HCT116 (cell line): ENCODE measurements at regions not wholly inside any gene's neighbourhood (a gene's known extent, or its start where the extent isn't known, plus 50 kb on each side); places are given as distances from the start of the nearest gene placed in this dataset.

Experiments
- ATAC-seq: fragments of 200-7000 bp; cut with Tn5 transposase; 2 replicates; pipeline ENCODE4 v1.9.1; 2020; ENCODE audit warnings: mild to moderate bottlenecking, moderate library complexity
- BruUV-seq: library from RNA; stranded (reverse); fragments of 400-500 nt; replicated peaks from 2 replicates; lab custom pipeline; 2021; lab: Mats Ljungman, UMichigan
- CTCF ChIA-PET: fragments of 300-600 bp; sonication (Branson Sonifier 250); formaldehyde crosslinking; loops from one replicate; lab custom pipeline; 2021; ENCODE audit warnings: antibody characterized with exemption; lab: Charles Lee
- POLR2A ChIA-PET: fragments of 300-600, 350-600 bp; sonication (Branson Sonifier 250); formaldehyde crosslinking; loops from one replicate; lab custom pipeline; 2021; ENCODE audit warnings: antibody characterized with exemption; lab: Charles Lee
- RAD21 ChIA-PET, 2 experiments: fragments of 300-600 bp; sonication (Branson Sonifier 250); formaldehyde crosslinking; loops; one replicate each; lab custom pipeline; 2023; ENCODE audit warnings: low total read pairs in 2 of 2; ENCODE audit not compliant: uncharacterized antibody in 2 of 2, unreplicated experiment in 2 of 2, low non-redundant PET in 1 of 2; lab: Charles Lee
- DNase-seq: peaks from one replicate; pipeline ENCODE4 v3.0.0-alpha.2; 2010; ENCODE audit warnings: low read depth, low spot score
- H2AFZ ChIP-seq: fragments of 200-600 bp; shearing (Covaris generic), sonication (generic); 2 replicates; pipeline ENCODE4 v1.6.1; 2017; ENCODE audit warnings: low read depth, mixed run types, mixed read lengths, antibody characterized with exemption, low read length; ENCODE audit not compliant: poor library complexity, severe bottlenecking
- H3K27ac ChIP-seq: 2 replicates; pipeline ENCODE4 v1.5.1; 2012; ENCODE audit warnings: low read depth, low read length
- H3K27me3 ChIP-seq: fragments of 200-600 bp; sonication (generic); 2 replicates; pipeline ENCODE4 v1.6.1; 2016; ENCODE audit warnings: mixed run types, low read length, mixed read lengths; ENCODE audit not compliant: insufficient read depth
- H3K36me3 ChIP-seq, 2 experiments: fragments of 200-500 bp in 1 of 2; fragments of 200-600 bp in 1 of 2; sonication (Bioruptor generic) in 1 of 2; sonication (generic) in 1 of 2; 2 replicates each; pipeline versions ENCODE4 v1.5.1 to v1.6.1; 2014 to 2016; ENCODE audit warnings: low read length in 2 of 2, inconsistent platforms in 1 of 2, mixed read lengths in 1 of 2, mixed run types in 1 of 2; ENCODE audit not compliant: insufficient read depth in 2 of 2, control insufficient read depth in 1 of 2
- H3K4me1 ChIP-seq, 2 experiments: fragments of 200-600 bp in 1 of 2; sonication (generic) in 1 of 2; 2 replicates each; pipeline versions ENCODE4 v1.5.1 to v1.6.1; 2012 to 2017; ENCODE audit warnings: low read length in 2 of 2, inconsistent platforms in 1 of 2, mild to moderate bottlenecking in 1 of 2, mixed read lengths in 1 of 2, mixed run types in 1 of 2, moderate library complexity in 1 of 2; ENCODE audit not compliant: insufficient read depth in 2 of 2, control insufficient read depth in 1 of 2
- H3K4me2 ChIP-seq: fragments of 200-600 bp; sonication (generic); 2 replicates; pipeline ENCODE4 v1.6.1; 2017; ENCODE audit warnings: mixed run types, low read length, mixed read lengths
- H3K4me3 ChIP-seq, 2 experiments: fragments of 200-600 bp in 1 of 2; sonication (generic) in 1 of 2; replicated peaks in 1 of 2; 2 replicates each; pipeline ENCODE4 v1.5.1; 2011 to 2016; ENCODE audit warnings: low read length in 2 of 2, control low read depth in 1 of 2, low read depth in 1 of 2, mild to moderate bottlenecking in 1 of 2, mixed read lengths in 1 of 2, mixed run types in 1 of 2
- H3K79me2 ChIP-seq: fragments of 200-600 bp; sonication (generic); 2 replicates; pipeline ENCODE4 v1.6.1; 2017; ENCODE audit warnings: mild to moderate bottlenecking, mixed run types, low read length, moderate library complexity, mixed read lengths; ENCODE audit not compliant: insufficient read depth
- H3K9ac ChIP-seq: fragments of 200-600 bp; sonication (generic); 2 replicates; pipeline ENCODE4 v1.6.1; 2016; ENCODE audit warnings: low read length, mixed read lengths
- H3K9me2 ChIP-seq: fragments of 200-600 bp; sonication (generic), shearing (Covaris generic); 2 replicates; pipeline ENCODE4 v1.6.1; 2017; ENCODE audit warnings: mixed run types, mild to moderate bottlenecking, moderate library complexity; ENCODE audit not compliant: insufficient read depth
- H3K9me3 ChIP-seq, 2 experiments: fragments of 200-500 bp in 1 of 2; fragments of 200-600 bp in 1 of 2; sonication (Bioruptor generic) in 1 of 2; sonication (generic) in 1 of 2; 2 replicates each; pipeline ENCODE4 v1.6.1; 2014 to 2017; ENCODE audit warnings: low read length in 2 of 2, mixed read lengths in 2 of 2, inconsistent platforms in 1 of 2, low read depth in 1 of 2, mild to moderate bottlenecking in 1 of 2, mixed run types in 1 of 2, moderate library complexity in 1 of 2; ENCODE audit not compliant: control insufficient read depth in 1 of 2, insufficient read depth in 1 of 2
- H4K20me1 ChIP-seq: fragments of 200-600 bp; sonication (generic), shearing (Covaris generic); 2 replicates; pipeline ENCODE4 v1.6.1; 2017; ENCODE audit warnings: mixed run types, mild to moderate bottlenecking, moderate library complexity; ENCODE audit not compliant: insufficient read depth
- CEBPB ChIP-seq: IDR thresholded peaks from 2 replicates; pipeline ENCODE4 v1.6.1; 2012; ENCODE audit warnings: low read depth
- EGR1 ChIP-seq: IDR thresholded peaks from 2 replicates; pipeline ENCODE4 v1.6.1; 2012; ENCODE audit warnings: low read depth
- EZH2 ChIP-seq: fragments of 200-600 bp; sonication (generic); IDR thresholded peaks from 2 replicates; pipeline ENCODE4 v1.6.1; 2017; ENCODE audit warnings: antibody characterized with exemption, mixed run types
- FOSL1 ChIP-seq: IDR thresholded peaks from 2 replicates; pipeline ENCODE4 v1.6.1; 2012; ENCODE audit warnings: low read depth
- JUND ChIP-seq: IDR thresholded peaks from 2 replicates; pipeline ENCODE4 v1.6.1; 2012
- SRF ChIP-seq: IDR thresholded peaks from 2 replicates; pipeline ENCODE4 v1.6.1; 2012; ENCODE audit warnings: low read depth
- YY1 ChIP-seq: IDR thresholded peaks from 2 replicates; pipeline ENCODE4 v1.6.1; 2011; ENCODE audit warnings: low read length, low read depth, moderate library complexity, mild to moderate bottlenecking; ENCODE audit not compliant: insufficient replicate concordance; ENCODE audit errors: extremely low read depth
- ZNF274 ChIP-seq: fragments of 200-500 bp; sonication (Bioruptor generic); IDR thresholded peaks from 2 replicates; pipeline ENCODE4 v1.6.1; 2014; ENCODE audit warnings: mild to moderate bottlenecking, low read depth, low read length, inconsistent platforms
- intact Hi-C: fragments of 100-400 bp; cut with micrococcal nuclease; formaldehyde crosslinking; loops from 2 replicates; pipeline ENCODE4 v1.10.0; 2022
- TF ChIP-seq, protein P1 (sequence below): IDR thresholded peaks from 2 replicates; pipeline ENCODE4 v1.6.1; 2012; ENCODE audit warnings: low read depth
- TF ChIP-seq, protein P2 (sequence below): IDR thresholded peaks from 2 replicates; pipeline ENCODE4 v1.6.1; 2011; ENCODE audit warnings: mild to moderate bottlenecking, low read length, moderate library complexity; ENCODE audit not compliant: insufficient replicate concordance; ENCODE audit errors: extremely low read depth

DNA sequence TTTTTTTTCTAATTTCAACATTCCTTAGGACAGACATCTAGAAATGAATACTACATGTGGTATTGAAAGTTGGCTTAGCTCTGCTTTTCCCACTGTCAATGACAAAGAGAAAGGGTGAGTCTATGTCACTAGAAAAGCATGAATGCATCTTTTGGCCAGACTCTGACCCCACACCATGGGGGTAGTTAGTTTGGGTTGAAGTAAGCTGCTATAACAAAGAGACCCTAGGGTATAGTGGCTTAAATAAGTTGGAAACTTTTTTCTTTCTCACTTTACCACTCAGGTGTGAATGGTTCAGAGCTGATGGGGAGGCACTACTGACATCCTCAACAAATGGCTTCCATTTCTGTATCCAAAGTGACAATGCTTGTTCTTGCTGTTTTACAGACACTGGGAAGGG, 161.5 kb downstream of the DLEU7 start:
- no peaks in the 10 kb centered on the region for H3K79me2 ChIP-seq
- ChIA-PET RAD21 (no interaction called here), POLR2A (no interaction called here), CTCF (no interaction called here)
- peaks cover 0 to 19% of the 10 kb centered on the region in 2 experiments; a peak in 1 of 4 replicates for H3K4me1 ChIP-seq
- no peak overlapping the region for H3K9ac ChIP-seq
- H3K27me3 ChIP-seq, result no peaks in the 10 kb centered on the region
- no peaks in the 10 kb centered on the region for H3K9me2 ChIP-seq
- H3K4me3 ChIP-seq, result no peak overlapping the region
- H2AFZ ChIP-seq, result no peak overlapping the region
- DNase-seq (no peak), ATAC-seq (no peak)
- no peaks in the 10 kb centered on the region for H4K20me1 ChIP-seq
- H3K4me2 ChIP-seq, result no peak overlapping the region
- intact Hi-C loops, result no loop called here
- TF ChIP-seq, protein P1, sequence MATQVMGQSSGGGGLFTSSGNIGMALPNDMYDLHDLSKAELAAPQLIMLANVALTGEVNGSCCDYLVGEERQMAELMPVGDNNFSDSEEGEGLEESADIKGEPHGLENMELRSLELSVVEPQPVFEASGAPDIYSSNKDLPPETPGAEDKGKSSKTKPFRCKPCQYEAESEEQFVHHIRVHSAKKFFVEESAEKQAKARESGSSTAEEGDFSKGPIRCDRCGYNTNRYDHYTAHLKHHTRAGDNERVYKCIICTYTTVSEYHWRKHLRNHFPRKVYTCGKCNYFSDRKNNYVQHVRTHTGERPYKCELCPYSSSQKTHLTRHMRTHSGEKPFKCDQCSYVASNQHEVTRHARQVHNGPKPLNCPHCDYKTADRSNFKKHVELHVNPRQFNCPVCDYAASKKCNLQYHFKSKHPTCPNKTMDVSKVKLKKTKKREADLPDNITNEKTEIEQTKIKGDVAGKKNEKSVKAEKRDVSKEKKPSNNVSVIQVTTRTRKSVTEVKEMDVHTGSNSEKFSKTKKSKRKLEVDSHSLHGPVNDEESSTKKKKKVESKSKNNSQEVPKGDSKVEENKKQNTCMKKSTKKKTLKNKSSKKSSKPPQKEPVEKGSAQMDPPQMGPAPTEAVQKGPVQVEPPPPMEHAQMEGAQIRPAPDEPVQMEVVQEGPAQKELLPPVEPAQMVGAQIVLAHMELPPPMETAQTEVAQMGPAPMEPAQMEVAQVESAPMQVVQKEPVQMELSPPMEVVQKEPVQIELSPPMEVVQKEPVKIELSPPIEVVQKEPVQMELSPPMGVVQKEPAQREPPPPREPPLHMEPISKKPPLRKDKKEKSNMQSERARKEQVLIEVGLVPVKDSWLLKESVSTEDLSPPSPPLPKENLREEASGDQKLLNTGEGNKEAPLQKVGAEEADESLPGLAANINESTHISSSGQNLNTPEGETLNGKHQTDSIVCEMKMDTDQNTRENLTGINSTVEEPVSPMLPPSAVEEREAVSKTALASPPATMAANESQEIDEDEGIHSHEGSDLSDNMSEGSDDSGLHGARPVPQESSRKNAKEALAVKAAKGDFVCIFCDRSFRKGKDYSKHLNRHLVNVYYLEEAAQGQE, result no peak
- no peak for TF ChIP-seq EGR1
- H3K36me3 ChIP-seq, result no peaks in the 10 kb centered on the region
- BruUV-seq, result no TSS peak
- no peak overlapping the region for H3K27ac ChIP-seq
- H3K9me3 ChIP-seq, result no peaks in the 10 kb centered on the region

DNA sequence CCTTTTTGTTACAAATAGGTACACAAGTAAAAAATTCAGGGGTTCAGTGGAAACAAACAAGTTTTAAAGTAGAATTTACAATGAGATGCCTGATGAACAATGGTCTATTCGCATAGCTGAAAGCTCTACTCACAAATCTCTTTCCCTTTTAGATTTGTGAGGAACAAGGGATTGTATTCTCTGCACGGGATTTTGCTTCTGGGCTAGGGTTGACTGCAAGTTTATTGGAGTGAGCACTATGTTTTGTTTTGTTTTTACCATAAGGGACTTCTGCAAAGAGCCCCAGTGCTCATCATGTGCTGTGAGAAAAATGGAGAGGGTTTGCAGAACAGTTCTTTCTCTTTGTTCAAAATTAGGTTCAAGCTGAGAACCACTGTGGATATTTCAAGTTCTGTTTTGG, 160.5 kb downstream of the DLEU7 start:
- RAD21 ChIA-PET, result no interaction called here
- Histone ChIP-seq H3K4me3 (no peak overlapping the region), H2AFZ (no peak overlapping the region), H3K4me2 (no peak overlapping the region), H3K36me3 (no peaks in the 10 kb centered on the region), H3K27me3 (no peaks in the 10 kb centered on the region), H3K79me2 (no peaks in the 10 kb centered on the region), H3K4me1 (peaks cover 0 to 11% of the 10 kb centered on the region in 2 experiments; a peak in 1 of 4 replicates), H3K9ac (no peak overlapping the region), H4K20me1 (no peaks in the 10 kb centered on the region)
- ATAC-seq, result no peak
- no peak for DNase-seq
- BruUV-seq, result no TSS peak
- TF ChIP-seq EZH2, result no peak
- TF ChIP-seq YY1, result no peak
- no peak for TF ChIP-seq SRF
- TF ChIP-seq CEBPB, result no peak
- TF ChIP-seq, protein P2, sequence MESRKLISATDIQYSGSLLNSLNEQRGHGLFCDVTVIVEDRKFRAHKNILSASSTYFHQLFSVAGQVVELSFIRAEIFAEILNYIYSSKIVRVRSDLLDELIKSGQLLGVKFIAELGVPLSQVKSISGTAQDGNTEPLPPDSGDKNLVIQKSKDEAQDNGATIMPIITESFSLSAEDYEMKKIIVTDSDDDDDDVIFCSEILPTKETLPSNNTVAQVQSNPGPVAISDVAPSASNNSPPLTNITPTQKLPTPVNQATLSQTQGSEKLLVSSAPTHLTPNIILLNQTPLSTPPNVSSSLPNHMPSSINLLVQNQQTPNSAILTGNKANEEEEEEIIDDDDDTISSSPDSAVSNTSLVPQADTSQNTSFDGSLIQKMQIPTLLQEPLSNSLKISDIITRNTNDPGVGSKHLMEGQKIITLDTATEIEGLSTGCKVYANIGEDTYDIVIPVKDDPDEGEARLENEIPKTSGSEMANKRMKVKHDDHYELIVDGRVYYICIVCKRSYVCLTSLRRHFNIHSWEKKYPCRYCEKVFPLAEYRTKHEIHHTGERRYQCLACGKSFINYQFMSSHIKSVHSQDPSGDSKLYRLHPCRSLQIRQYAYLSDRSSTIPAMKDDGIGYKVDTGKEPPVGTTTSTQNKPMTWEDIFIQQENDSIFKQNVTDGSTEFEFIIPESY, result no peak
- no peak for TF ChIP-seq ZNF274
- no peak for TF ChIP-seq FOSL1
- no peak for TF ChIP-seq JUND
- TF ChIP-seq, all 23 proteins: peak for 0
- CTCF ChIA-PET, result no interaction called here
- POLR2A ChIA-PET, result no interaction called here
- H3K9me2 ChIP-seq, result no peaks in the 10 kb centered on the region
- H3K27ac ChIP-seq, result no peak overlapping the region
- no peaks in the 10 kb centered on the region for H3K9me3 ChIP-seq
- intact Hi-C loops, result no loop called here
